OCI-M1 (cell line): ENCODE measurements at regions not wholly inside any gene's neighbourhood (a gene's known extent, or its start where the extent isn't known, plus 50 kb on each side); places are given as distances from the start of the nearest gene placed in this dataset.

Experiments used
- DNase-seq: peaks from one replicate; lab custom pipeline; 2025; lab: John Stamatoyannopoulos, UW

- no peak for DNase-seq
Measured at GRCh38 chr2:226383461-226383860, 416.2 kb downstream of the IRS1 start.

GRCh38 chr2:226380679-226381078 lies 418.9 kb downstream of the IRS1 start:
- no peak for DNase-seq

- no peak for DNase-seq
Measured at GRCh38 chr2:226378753-226379705, 420.6 kb downstream of the IRS1 start.

GRCh38 chr2:226376516-226377180 lies 423.0 kb downstream of the IRS1 start:
- DNase-seq, result no peak

- DNase-seq, result no peak
Measured at GRCh38 chr2:226366920-226367319, 432.7 kb downstream of the IRS1 start.

- DNase-seq, result no peak
Measured at GRCh38 chr2:226364217-226364616, 435.4 kb downstream of the IRS1 start.

- DNase-seq, result no peak
Measured at GRCh38 chr2:226362980-226363379, 436.6 kb downstream of the IRS1 start.

GRCh38 chr2:226360658-226361057 lies 439.0 kb downstream of the IRS1 start:
- DNase-seq, result no peak

- no peak for DNase-seq
Measured at GRCh38 chr2:226358688-226359087, 440.9 kb downstream of the IRS1 start.

GRCh38 chr2:226357816-226358215 lies 441.8 kb downstream of the IRS1 start:
- DNase-seq, result no peak

GRCh38 chr2:226355600-226355999 lies 444.0 kb downstream of the IRS1 start:
- DNase-seq, result no peak

GRCh38 chr2:226354434-226354833 lies 445.2 kb downstream of the IRS1 start:
- no peak for DNase-seq

GRCh38 chr2:226352941-226353560 lies 446.6 kb downstream of the IRS1 start:
- no peak for DNase-seq

GRCh38 chr2:226351711-226352110 lies 447.9 kb downstream of the IRS1 start:
- no peak for DNase-seq

- no peak for DNase-seq
Measured at GRCh38 chr2:226339616-226340015, 460.0 kb downstream of the IRS1 start.

GRCh38 chr2:226338825-226339224 lies 460.8 kb downstream of the IRS1 start:
- DNase-seq, result no peak

GRCh38 chr2:226337941-226338600 lies 461.5 kb downstream of the IRS1 start:
- DNase-seq, result no peak

- DNase-seq, result no peak
Measured at GRCh38 chr2:226336283-226336682, 463.3 kb downstream of the IRS1 start.

- no peak for DNase-seq
Measured at GRCh38 chr2:226334981-226335720, 464.5 kb downstream of the IRS1 start.

- no peak for DNase-seq
Measured at GRCh38 chr2:226333388-226333787, 466.2 kb downstream of the IRS1 start.

GRCh38 chr2:226330206-226330605 lies 469.4 kb downstream of the IRS1 start:
- DNase-seq, result no peak

- DNase-seq, result no peak
Measured at GRCh38 chr2:226329180-226329579, 470.4 kb downstream of the IRS1 start.
